CD4-positive, alpha-beta T cell treated with Interferon gamma for 1 hour (primary cell): ENCODE measurements at regions not wholly inside any gene's neighbourhood (a gene's known extent, or its start where the extent isn't known, plus 50 kb on each side); places are given as distances from the start of the nearest gene placed in this dataset.

Experiments used
- DNase-seq: peaks from one replicate; pipeline ENCODE4 v3.0.0-alpha.2; 2020

DNA sequence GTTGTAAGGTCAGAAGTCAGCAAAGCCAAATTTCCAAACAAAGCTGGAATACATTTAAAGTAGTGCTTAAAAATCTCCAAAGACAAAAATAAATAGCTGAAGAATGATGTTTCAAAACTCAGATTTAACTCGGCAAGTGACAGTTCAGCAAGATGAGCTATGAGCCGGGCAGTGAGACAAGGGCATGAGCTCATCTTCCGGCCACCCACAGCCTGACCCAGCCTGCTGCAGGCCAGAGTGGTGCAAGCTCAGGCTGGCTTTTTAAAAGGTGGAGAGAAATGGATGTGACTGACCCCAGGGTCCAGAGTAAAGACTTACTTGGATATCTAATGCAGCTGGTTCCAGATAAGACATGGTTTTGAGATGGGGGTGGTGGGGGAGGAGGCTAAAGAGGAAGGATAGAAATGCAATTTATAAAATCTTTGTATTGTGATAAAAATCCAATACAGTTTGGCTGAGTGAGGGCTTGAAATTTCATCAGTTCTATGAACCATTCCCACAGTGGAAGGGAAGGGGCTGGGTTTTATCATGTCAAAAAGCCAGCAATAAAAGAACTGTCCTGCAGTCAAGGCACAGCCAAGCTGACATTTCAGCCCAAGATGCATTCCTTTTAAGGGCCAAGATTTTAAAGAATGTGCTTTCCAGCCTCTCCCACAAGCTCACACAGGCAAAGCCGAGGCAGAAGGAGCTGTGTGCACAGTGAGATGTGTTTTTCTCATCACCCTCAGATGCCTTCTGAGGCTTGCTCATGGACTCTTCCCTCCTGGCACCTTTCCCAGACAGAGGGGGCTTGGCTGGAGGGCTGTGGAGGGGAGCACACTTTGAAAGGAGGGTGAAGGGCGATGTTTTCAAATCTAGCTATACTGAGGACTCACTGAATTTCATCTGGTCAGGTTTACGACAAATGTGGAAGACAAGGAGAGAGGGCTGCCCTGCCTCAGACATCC is 97.9 kb upstream of the KLHL29 start:
- no peak for DNase-seq

DNA sequence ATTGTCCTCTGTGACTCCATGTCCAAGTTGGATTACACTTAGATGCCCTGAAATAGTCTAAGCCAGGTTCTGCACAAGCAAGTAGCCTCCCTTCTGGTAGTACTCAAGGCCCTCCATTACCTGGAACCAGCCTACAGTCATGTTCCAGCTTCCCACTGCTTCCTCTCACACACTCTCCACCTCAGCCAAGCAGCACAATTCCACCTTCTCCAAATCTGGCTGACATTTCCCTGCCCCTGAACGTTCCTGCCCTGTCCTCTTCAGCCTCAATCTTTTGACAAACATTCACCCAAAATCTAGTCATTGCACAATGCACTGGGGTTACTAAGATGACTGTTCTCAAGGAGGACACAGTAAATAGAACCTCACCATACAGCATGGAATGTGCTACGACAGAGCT is 95.3 kb upstream of the KLHL29 start:
- DNase-seq = no peak

DNA sequence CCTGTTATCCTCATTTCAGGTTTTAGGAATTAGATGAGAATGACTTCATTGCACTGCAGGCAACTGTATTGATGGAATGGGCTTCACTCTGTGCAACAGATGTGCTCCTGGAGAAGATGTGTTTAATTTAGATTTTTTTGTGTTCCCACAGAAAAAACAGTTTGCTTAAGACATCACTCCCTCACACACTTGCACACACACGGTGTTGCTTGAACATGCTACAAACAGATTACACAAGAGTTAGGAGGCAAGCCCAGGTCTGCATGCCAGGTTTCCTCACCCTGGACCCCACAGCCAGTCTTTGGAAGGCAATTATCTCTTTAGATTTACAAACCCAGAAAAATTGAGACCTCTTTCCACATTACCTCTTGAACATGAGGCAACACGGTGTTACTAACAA is 93.7 kb upstream of the KLHL29 start:
- DNase-seq = no peak

DNA sequence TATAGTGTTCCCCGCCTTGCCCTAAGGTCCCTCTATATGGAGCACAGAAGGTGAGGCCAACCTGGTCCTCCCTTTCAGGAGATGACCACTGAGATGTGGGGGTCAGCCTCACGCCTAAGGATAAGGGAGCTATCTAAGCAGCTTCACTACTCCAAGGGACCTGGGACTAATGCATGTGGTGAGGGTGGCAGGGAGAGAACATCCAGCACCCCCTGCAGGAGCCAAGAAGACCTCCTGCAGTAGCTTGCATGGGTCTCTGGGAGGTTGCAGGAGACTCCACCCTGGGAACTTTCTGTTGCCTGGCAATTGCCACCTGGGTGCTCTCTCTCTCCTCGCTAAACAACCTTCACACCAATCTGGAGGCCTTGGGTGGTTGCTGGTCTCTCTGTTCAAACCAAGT is 93.0 kb upstream of the KLHL29 start:
- no peak for DNase-seq

DNA sequence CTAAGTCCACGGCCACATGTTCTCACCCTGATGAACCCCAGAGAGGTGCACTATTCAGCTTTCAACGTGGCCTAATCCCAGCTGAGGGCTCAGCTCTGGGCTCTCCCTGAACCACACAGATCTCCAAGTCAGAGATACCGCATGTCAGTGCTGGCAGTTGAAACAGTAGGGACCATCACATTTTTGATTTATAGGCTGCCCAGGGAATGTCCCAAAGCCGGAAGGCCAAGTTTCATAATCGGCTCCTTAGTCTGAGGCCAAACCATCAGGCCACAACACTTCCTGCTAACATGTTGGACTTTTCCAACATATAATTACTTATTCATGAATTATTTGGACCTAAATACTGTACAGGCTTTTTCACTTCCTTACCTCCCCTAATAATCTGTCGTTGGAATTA is 91.9 kb upstream of the KLHL29 start:
- no peak for DNase-seq

DNA sequence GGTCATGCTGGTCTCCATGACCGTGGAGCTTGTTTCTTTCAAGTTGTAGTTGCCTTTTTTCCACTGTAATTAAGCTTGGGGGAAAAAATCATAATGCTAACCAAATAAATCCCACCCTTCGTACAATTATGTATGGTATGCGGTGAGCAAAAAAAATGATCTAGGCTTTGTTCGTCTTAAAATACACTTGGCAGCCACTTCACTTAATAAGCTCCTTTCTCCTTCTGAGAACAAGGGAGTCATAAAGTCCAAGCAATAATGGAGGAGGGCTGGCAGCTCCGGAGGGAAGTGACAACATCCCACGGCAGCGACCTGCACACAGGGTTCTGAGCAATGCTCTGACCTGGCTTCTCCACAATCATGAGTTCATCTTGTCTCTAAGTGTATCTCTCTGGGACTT is 91.2 kb upstream of the KLHL29 start:
- DNase-seq = no peak

DNA sequence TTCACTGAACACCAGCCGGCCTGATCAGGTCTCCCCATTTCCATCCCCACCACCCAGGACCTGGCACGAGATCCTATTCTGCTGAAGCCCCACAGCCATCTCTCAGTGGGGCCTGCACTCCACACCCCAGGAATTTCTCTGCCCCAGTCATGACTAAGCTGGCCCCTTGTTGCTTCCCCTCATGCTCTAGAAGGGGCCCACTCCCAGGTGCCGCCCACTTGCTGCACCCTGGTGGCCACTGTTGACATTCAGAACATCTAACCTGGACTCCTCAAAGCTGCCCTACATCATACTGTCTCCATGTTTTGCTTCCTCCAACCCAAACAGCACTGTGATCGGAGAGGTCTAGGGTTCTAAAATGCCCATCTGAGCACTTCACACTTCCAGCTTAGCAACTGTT is 90.7 kb upstream of the KLHL29 start:
- no peak for DNase-seq

DNA sequence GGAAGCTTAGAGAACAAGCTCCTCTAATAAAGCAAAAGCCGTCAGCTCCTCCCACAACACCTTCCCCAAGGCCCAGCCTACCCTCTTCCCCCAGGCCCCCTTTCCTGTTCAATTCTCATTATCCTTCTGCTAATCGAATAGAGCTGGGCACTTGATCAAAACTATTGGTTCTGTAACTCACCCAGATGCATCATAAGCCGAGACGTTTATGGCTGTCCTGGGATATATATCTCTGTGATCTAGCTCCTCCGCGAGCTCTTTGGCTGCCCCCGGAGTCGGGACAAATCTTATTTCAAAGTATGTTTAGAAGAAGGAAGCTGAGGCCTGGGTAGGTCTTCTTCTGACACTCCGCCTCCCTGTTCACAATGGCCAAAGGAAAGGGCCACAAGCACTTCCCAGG is 88.3 kb upstream of the KLHL29 start:
- no peak for DNase-seq

DNA sequence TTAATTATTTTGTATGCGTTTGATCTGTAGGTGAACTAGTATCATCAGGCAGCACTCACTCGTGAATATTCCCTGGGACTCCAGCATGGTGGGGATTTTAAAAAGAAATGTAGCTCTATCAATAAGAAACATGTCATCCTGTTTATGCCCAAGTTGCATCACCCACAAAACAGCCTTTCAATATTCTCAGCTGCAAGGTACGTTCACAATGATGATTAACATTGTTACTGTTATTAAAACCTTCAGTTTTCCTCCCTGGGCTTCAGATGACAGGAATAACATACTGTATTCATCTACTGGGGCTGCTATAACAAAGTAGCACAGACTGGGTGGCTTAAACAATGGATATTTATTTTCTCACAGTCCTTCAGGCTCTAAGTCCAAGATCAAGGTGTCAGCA is 87.9 kb upstream of the KLHL29 start:
- no peak for DNase-seq

DNA sequence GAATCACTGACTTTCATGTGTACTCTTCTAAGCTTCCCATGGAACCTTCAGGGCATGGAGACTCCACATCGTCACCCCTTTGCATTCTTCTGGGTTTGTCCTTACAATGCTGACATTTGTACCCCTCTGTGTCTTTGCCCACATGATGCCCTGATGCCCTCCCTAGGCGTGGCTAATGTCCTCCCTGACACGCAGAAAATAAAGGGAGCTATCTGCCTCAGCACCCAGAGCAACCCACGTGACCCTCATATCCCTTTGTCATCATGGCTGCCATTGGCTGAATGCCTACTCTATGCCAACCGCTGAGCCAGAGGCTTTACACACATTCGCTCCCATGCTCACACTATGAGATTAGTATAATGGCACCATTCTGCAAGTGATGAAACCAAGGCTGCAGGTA is 86.4 kb upstream of the KLHL29 start:
- no peak for DNase-seq

DNA sequence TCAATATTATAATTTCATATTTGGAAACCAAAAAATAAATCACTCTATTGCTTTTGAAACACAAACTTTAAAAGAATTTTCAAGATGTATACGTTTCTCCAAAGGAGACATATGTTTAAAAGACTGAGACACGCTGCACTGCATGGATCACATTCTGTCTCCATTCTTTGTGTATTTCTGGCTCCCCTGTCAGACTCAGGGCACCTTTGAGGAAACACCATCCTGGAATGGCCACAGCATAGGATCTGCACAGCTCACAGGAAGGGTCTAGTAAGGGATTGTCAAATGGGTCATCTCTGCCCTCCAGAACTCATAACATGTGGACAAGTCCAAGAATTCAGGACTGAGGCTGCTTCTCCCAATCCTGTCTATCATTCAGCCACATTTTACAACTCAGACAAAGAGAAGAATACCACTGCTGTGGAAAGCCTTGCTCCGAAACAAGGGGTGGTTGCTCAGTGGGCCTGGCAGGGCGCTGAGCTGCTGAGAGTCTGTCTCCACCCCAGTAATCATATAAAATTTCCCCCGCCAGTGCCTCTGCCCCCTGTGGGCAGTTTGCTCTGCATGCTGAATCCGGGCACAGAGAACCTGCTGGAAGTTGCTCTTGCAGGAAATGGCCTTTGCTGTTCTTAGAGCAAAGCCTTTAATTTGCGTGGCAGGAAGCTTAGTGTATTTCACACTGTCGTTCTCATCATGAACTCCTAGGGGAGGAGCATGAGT is 85.3 kb upstream of the KLHL29 start:
- DNase-seq = no peak

DNA sequence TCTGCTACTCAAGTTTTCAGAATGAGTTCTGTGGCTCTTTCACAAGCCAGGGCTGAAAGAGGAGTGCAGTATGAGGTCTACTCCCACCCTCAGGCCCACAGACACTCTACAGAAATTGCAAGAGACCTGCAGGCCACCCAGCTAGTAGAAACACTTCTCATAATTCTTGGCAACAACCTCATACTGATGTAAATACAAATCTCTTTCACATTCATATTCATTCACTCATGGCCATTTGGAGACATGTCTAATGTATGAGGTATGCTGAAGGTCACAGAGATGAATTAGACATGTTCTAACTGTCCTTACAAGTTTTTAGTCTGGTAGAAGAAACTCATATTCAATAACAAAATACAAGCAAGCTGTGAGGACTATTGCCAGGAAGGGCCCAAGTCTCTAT is 83.8 kb upstream of the KLHL29 start:
- DNase-seq = no peak

DNA sequence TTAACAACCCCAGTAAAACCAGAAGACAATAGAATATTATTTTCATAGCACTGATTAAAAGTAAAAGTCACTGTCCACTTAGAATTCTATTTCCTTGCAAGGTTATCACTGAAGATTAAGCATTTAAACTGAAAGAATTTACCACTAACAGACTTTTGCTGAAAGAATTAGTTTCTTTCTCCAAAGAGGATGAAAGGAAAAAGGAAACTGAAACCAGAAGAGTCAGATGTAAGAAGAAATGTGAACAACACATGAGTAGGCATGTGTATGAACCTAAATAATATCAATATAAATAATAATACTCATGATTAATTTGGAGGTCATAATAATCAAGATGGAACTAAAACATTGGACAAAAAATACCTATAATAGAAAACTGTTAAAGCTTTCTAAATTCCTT is 82.4 kb upstream of the KLHL29 start:
- DNase-seq = no peak

DNA sequence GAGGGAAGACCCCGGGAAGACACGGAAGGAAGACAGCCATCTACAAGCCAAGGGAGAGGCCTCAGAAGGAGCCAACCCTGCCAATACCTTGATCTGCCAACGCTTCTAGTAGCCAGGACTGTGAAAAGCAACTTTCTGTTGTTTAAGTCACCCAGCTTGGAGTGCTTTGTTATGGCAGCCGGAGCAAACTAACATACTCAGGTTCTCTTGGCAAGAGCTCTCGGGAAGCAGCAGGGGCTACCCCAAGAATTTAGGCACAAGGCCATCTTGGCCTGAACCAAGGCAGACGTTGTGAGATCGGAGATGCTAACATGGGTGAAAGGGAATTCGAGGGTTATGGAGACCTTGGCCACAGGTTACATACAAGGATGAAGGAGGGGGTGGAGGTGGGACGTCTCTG is 78.6 kb upstream of the KLHL29 start:
- no peak for DNase-seq

DNA sequence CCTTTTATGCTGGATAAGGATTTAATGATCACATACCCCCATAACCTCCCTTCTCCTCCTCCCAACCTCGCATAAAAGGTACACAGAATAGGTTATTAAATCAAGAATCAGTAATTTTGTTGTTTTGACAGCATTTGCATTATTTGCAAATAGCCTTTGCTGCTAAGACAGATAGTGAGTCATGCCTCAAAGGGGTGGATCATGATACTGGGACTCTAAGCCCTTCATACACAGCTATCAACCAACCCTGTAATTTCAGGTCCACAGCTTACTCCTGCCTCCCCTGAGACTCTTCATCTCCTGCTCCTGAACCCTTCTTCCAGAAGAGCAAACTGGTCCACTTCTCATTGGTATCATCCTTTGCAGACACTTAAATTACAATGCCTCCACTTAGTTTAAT is 73.8 kb upstream of the KLHL29 start:
- no peak for DNase-seq

DNA sequence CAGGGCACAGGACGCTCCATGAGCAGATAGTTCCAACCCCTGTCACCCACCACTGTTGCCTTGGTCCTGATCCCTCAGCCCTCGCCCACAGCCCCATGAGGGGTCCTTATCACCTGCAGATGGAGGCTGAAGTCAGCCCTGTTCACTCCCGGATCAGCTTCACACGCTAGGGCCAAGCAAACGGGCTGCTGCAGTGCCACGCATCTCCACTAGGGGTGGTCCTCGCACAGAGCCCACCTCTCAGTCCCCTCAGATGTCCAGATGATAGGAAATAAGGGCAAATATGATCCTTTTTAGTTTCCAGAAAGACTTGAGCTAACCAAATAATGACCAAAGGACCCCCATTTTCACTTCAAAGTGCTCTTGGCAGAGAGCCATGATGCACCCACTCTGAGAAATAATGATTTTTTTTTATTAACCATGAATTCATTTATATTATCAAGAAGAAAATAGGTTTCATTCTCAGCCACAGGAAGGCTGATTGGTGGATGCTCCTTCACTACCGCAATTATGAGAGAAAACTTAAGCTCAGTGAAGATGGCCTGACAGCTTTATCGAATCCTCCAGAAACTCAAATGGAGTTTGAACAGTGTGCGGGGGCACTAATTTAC is 71.9 kb upstream of the KLHL29 start:
- DNase-seq = no peak

DNA sequence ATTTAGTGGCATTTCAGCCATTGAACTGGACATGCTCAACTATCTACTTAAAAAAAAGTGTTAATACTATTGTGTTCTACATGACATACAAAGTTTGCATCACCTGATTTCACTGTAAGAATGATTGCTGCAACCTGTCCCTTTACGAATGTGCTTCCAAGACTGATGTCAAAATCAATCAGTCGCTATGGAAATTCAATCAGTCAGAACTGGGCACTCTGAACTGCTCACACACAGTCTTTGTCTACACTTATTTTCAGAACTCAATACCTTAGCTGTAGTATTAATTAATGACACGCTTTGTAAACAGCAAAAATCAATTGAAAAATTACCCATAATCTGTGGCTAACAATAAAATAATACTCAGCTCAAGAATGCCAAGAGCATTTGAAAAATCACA is 70.3 kb upstream of the KLHL29 start:
- no peak for DNase-seq

DNA sequence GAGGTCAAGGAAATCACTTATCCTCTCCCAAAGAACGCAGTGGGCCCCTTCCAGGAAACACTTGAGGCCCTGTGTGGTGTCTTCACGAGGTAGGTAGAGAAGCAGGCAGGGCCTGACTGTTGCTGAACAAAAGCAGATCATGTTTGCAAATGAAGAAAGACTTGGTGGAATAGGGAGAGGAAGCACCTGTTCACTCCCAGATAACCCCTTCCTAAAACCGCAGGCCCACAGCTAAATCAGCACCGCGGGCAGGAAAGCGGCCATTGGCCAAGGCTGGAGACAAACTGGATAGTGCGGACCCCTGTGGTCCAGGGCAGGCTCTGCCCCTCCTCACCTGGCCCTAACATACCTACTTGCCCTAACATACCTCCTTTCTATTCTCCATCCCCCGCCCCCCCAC is 64.9 kb upstream of the KLHL29 start:
- DNase-seq = no peak

DNA sequence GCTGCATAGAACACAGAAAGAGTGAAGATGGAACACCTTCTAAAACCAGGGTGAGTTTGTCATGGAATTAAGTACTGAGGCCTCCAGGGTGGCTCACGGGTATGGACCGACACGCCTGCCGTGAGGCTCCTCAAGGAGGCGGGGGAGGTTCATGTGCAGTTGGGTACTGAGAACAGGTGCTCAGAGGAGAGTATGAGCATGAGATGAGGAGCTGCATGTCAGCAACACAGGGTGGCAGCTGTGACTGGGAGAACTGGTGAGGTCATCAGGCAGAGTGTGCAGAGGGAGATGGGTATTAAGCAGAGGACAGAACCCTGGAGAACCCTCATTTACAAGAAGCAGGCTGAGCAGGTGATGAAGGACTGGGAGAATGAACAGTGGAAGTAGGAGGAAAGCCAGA is 63.2 kb upstream of the KLHL29 start:
- DNase-seq = no peak

DNA sequence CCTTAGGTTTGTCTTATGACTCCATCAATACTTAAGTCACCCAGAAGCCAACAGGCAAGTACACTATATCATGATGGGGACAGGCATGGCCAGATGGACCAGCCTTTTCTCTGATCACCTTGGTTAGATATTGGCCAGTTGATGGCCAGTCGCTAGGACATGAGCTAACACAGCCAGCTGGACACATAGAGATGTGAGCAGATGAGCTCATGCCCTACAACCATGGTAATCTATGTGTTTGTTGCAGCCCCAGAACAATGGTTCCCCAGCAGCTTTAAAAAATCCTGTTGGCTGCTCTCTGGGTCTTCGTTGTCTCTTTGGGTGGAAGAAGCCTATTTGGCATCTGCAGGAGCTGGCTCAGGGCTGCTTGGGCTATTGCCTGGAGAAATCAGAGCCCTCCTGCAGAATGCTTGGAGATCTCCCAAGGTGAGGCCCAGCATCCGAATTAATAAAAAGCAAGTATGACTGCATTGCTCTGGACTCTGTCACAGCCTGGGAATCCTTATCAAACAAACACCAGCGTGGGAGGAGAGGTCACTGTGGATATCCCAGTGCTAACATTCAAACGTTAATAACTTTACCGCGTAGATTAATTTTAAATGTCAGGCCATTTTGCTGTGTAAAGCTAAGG is 62.3 kb upstream of the KLHL29 start:
- no peak for DNase-seq

DNA sequence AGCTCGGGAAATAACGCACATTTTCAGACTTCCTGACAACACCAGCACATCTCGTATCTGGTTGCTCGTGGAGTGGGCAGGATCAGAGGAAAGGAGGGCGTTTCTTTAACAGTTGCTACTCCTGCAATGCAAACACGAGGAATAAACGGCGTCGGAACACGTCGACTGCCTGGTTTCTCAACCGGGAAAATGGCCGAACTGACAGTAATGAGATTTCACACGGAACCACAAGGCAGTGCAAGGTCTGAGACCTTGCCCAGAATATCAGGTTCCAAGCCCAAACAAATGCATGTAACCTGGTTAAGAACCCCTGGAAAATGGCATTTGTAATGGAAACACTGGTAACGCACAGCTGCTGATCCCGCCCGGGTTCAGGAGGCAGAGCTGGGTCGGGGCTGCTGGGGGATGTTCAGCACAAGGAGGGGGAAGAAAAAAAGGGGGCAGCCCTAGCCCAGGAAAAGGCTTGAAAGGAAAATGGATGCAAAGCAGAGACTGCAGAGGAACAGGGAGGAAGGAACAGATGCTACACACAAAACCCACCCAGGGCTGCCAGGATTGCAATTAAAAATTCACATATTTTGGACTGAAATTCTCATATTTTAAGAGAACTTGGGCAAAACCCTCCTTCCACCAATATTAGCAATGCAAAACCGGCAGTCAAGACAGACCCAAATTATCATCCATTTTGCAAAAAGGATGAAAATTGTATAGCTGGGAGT is 61.6 kb upstream of the KLHL29 start:
- DNase-seq = no peak

DNA sequence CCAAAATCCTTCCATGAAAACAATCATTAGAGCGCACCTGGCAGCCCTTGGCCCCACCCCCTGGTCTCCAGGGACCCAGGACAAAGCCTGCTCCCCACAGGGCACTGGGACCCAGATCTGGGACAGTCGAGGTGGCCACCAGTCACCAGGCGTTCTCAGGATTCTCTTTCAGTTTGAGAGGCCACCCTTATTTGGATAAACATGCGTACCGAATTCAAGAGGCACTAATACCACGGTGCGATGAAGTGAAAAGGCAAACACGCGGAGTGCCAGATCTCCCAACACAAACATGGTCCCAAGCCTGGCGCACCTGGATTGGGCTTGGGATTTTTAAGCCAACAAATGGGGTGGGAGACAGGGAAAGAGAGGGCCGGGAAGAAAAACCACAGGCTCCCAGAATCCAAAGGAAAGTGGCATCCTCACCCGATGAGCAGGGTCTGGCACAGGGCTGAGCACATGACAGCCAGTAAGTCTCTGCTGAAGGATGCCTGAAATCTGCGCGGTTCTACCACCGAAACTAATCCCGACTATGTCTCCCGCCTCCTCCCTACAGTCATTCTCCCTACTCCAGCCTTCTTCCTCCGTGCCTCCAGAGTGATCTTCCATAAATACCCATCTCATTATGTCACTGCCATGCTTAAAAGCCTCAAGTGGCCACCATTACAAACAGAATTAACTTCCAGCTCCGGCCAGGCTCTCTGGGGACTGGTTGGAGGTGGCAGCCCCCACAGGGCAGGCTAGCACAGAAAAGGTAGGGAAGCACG is 60.9 kb upstream of the KLHL29 start:
- no peak for DNase-seq
